ENCODE measurements at regions not wholly inside any gene's neighbourhood (a gene's known extent, or its start where the extent isn't known, plus 50 kb on each side); places are given as distances from the start of the nearest gene placed in this dataset.

GRCh38 chr2:164205347-164205746 is 415.9 kb downstream of the GRB14 start:
- no peak for DNase-seq
- Histone ChIP-seq H3K36me3 (no peaks in the 10 kb centered on the region), H3K27ac (no peak overlapping the region), H3K4me3 (ENCODE audit: low read depth, low read length) (no peak overlapping the region), H3K9me3 (ENCODE audit: severe bottlenecking) (no peaks in the 10 kb centered on the region), H3K27me3 (ENCODE audit: insufficient read depth, low read depth, severe bottlenecking) (no peaks in the 10 kb centered on the region)
- no peak for TF ChIP-seq CTCF (IDR thresholded peaks at IDR 0.05; ENCODE audit: low read depth, low read length)

GRCh38 chr2:164203131-164203530 is 418.2 kb downstream of the GRB14 start:
- H3K27ac ChIP-seq: no peak overlapping the region
- no peak for DNase-seq
- H3K4me3 ChIP-seq (ENCODE audit: low read depth, low read length): no peak overlapping the region
- H3K9me3 ChIP-seq (ENCODE audit: severe bottlenecking): no peaks in the 10 kb centered on the region
- TF ChIP-seq CTCF (IDR thresholded peaks at IDR 0.05; ENCODE audit: low read depth, low read length): no peak
- H3K27me3 ChIP-seq (ENCODE audit: insufficient read depth, low read depth, severe bottlenecking): no peaks in the 10 kb centered on the region
- no peaks in the 10 kb centered on the region for H3K36me3 ChIP-seq

- Histone ChIP-seq H3K27ac (no peak overlapping the region), H3K9me3 (ENCODE audit: severe bottlenecking) (no peaks in the 10 kb centered on the region), H3K36me3 (no peaks in the 10 kb centered on the region), H3K27me3 (ENCODE audit: insufficient read depth, low read depth, severe bottlenecking) (no peaks in the 10 kb centered on the region), H3K4me3 (ENCODE audit: low read depth, low read length) (no peak overlapping the region)
- TF ChIP-seq CTCF (IDR thresholded peaks at IDR 0.05; ENCODE audit: low read depth, low read length): no peak
- DNase-seq: no peak
Observed at GRCh38 chr2:164198256-164198655, 423.0 kb downstream of the GRB14 start.

- DNase-seq: no peak
- no peaks in the 10 kb centered on the region for H3K27me3 ChIP-seq (ENCODE audit: insufficient read depth, low read depth, severe bottlenecking)
- H3K27ac ChIP-seq: no peak overlapping the region
- no peaks in the 10 kb centered on the region for H3K9me3 ChIP-seq (ENCODE audit: severe bottlenecking)
- no peaks in the 10 kb centered on the region for H3K36me3 ChIP-seq
- H3K4me3 ChIP-seq (ENCODE audit: low read depth, low read length): no peak overlapping the region
- no peak for TF ChIP-seq CTCF (IDR thresholded peaks at IDR 0.05; ENCODE audit: low read depth, low read length)
Observed at GRCh38 chr2:164190700-164191099, 430.6 kb downstream of the GRB14 start.

GRCh38 chr2:164189851-164190250 is 431.4 kb downstream of the GRB14 start:
- H3K9me3 ChIP-seq (ENCODE audit: severe bottlenecking): no peaks in the 10 kb centered on the region
- DNase-seq: no peak

More at GRCh38 chr2:164189851-164190250, 431.4 kb downstream of the GRB14 start:
- H3K27ac ChIP-seq: no peak overlapping the region
- H3K4me3 ChIP-seq (ENCODE audit: low read depth, low read length): no peak overlapping the region
- H3K27me3 ChIP-seq (ENCODE audit: insufficient read depth, low read depth, severe bottlenecking): no peaks in the 10 kb centered on the region
- no peak for TF ChIP-seq CTCF (IDR thresholded peaks at IDR 0.05; ENCODE audit: low read depth, low read length)
- no peaks in the 10 kb centered on the region for H3K36me3 ChIP-seq

Data from WERI-Rb-1 (cell line).